ENCODE measurements at regions not wholly inside any gene's neighbourhood (a gene's known extent, or its start where the extent isn't known, plus 50 kb on each side); places are given as distances from the start of the nearest gene placed in this dataset.

DNA sequence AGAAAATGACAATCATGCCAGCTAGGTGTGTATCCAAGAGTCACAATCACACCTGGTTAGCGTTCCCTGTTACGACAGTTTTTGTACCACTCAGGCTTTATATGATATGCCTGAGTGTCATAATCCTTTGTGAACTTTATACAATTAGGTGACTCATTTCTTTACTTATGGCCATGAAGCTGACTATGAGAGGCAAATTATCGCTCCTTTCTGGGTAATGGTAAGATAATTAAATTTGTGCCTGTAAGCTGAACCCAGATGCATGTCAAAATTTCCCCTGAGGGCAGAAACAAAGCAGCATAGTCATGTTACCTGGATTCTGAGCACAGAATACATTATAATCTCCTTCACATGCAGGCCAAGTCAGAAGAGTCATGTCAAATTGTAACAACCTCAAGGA is 970.1 kb upstream of the AMELY start:
- Mint-ChIP-seq H3K27me3 (ENCODE audit: insufficient read depth) (no peaks in the 10 kb centered on the region), H3K4me3 (no peak overlapping the region), H3K9me3 (no peaks in the 10 kb centered on the region), H3K27ac (no peak overlapping the region), H3K36me3 (ENCODE audit: low read depth) (no peaks in the 10 kb centered on the region), H3K4me1 (no peaks in the 10 kb centered on the region)
- peaks cover 3% of the 10 kb centered on the region for H3K4me1 ChIP-seq (ENCODE audit: control insufficient read depth, insufficient read depth, low read length)
- H3K9me3 ChIP-seq (ENCODE audit: control insufficient read depth, low read length) = no peaks in the 10 kb centered on the region
- H3K27me3 ChIP-seq (ENCODE audit: control insufficient read depth, insufficient read depth, low read length, poor library complexity, severe bottlenecking) = no peaks in the 10 kb centered on the region
- no peak overlapping the region for H3K27ac ChIP-seq (ENCODE audit: low read depth, low read length)
- H3K4me3 ChIP-seq (ENCODE audit: low read length) = no peak overlapping the region
- no peaks in the 10 kb centered on the region for H3K36me3 ChIP-seq (ENCODE audit: control insufficient read depth, insufficient read depth, low read length)
- no peak for DNase-seq
- WGBS, 2 experiments (ENCODE audit: insufficient coverage in 1 of 2, insufficient read length in 1 of 2) = 100% methylated on average over 2 to 3 of the region's 3 CpGs
- TF ChIP-seq, protein P1, sequence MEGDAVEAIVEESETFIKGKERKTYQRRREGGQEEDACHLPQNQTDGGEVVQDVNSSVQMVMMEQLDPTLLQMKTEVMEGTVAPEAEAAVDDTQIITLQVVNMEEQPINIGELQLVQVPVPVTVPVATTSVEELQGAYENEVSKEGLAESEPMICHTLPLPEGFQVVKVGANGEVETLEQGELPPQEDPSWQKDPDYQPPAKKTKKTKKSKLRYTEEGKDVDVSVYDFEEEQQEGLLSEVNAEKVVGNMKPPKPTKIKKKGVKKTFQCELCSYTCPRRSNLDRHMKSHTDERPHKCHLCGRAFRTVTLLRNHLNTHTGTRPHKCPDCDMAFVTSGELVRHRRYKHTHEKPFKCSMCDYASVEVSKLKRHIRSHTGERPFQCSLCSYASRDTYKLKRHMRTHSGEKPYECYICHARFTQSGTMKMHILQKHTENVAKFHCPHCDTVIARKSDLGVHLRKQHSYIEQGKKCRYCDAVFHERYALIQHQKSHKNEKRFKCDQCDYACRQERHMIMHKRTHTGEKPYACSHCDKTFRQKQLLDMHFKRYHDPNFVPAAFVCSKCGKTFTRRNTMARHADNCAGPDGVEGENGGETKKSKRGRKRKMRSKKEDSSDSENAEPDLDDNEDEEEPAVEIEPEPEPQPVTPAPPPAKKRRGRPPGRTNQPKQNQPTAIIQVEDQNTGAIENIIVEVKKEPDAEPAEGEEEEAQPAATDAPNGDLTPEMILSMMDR (conservative IDR thresholded peaks at IDR 0.05) = no peak
- no peak overlapping the region for H3K9ac ChIP-seq (ENCODE audit: extremely low read depth, low read length, poor library complexity, severe bottlenecking)

DNA sequence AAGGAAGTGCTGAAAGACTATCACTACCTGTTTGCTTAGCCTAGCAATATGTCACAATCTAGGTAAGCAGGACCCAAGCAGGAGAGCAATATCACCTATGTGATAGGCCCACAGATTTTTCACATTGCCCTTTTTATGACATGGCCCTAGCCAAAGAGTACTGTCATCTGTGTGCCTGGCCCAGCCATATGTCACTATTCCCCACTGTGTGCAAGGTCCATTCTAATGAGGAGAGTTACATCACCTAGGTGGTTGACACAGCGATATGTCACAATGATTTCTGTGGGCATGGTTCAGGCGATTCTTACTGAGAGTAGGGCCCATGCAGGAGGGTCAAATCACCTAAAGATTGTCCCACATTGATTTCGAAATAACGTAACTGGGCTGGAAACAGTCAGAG is 967.7 kb upstream of the AMELY start:
- WGBS, 2 experiments (ENCODE audit: insufficient coverage in 1 of 2, insufficient read length in 1 of 2) = 86% methylated on average over 4 of the region's 4 CpGs; no CpG with 5 or more reads in 1 of the 2 experiments

DNA sequence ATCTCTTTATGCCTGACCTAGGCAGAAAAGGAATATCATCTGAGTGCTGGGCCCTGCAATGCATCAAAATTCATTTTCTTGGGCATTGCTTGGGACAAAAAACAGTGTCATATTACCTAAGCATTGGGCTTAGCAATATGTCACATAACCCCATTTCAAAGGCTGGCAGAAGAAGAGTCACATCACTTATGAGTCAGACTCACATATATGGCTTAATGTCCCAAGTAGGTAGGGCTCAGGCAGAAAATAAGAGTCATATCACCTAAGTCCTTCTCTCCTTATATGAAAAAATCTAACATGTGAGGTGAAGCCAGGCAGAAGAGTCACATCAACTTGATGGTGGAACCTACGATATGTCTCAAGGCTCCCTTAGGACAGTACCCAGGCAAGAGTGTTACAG is 967.2 kb upstream of the AMELY start:
- no peak overlapping the region for H3K4me3 Mint-ChIP-seq
- H3K9ac ChIP-seq (ENCODE audit: extremely low read depth, low read length, poor library complexity, severe bottlenecking) = no peak overlapping the region
- WGBS, 2 experiments (ENCODE audit: insufficient coverage in 1 of 2, insufficient read length in 1 of 2) = 91 to 100% methylated on average over 1 of the region's 1 CpG

More for the DNA sequence above, 967.7 kb upstream of the AMELY start:
- Mint-ChIP-seq H3K27me3 (ENCODE audit: insufficient read depth) (no peaks in the 10 kb centered on the region), H3K27ac (no peak overlapping the region), H3K4me3 (no peak overlapping the region), H3K4me1 (no peaks in the 10 kb centered on the region), H3K36me3 (ENCODE audit: low read depth) (no peaks in the 10 kb centered on the region), H3K9me3 (no peaks in the 10 kb centered on the region)
- no peak for DNase-seq
- Histone ChIP-seq H3K27me3 (ENCODE audit: control insufficient read depth, insufficient read depth, low read length, poor library complexity, severe bottlenecking) (no peaks in the 10 kb centered on the region), H3K4me1 (ENCODE audit: control insufficient read depth, insufficient read depth, low read length) (peaks cover 3% of the 10 kb centered on the region), H3K9me3 (ENCODE audit: control insufficient read depth, low read length) (no peaks in the 10 kb centered on the region), H3K27ac (ENCODE audit: low read depth, low read length) (no peak overlapping the region), H3K9ac (ENCODE audit: extremely low read depth, low read length, poor library complexity, severe bottlenecking) (no peak overlapping the region), H3K4me3 (ENCODE audit: low read length) (no peak overlapping the region), H3K36me3 (ENCODE audit: control insufficient read depth, insufficient read depth, low read length) (no peaks in the 10 kb centered on the region)
- TF ChIP-seq, protein P1 (conservative IDR thresholded peaks at IDR 0.05) = no peak

More for the DNA sequence above, 967.2 kb upstream of the AMELY start:
- Mint-ChIP-seq H3K27ac (no peak overlapping the region), H3K9me3 (no peaks in the 10 kb centered on the region), H3K4me1 (no peaks in the 10 kb centered on the region), H3K36me3 (ENCODE audit: low read depth) (no peaks in the 10 kb centered on the region), H3K27me3 (ENCODE audit: insufficient read depth) (no peaks in the 10 kb centered on the region)
- no peak overlapping the region for H3K4me3 ChIP-seq (ENCODE audit: low read length)
- no peaks in the 10 kb centered on the region for H3K36me3 ChIP-seq (ENCODE audit: control insufficient read depth, insufficient read depth, low read length)
- peaks cover 3% of the 10 kb centered on the region for H3K4me1 ChIP-seq (ENCODE audit: control insufficient read depth, insufficient read depth, low read length)
- no peak for DNase-seq
- H3K9me3 ChIP-seq (ENCODE audit: control insufficient read depth, low read length) = no peaks in the 10 kb centered on the region
- TF ChIP-seq, protein P1 (conservative IDR thresholded peaks at IDR 0.05) = no peak
- H3K27ac ChIP-seq (ENCODE audit: low read depth, low read length) = no peak overlapping the region
- no peaks in the 10 kb centered on the region for H3K27me3 ChIP-seq (ENCODE audit: control insufficient read depth, insufficient read depth, low read length, poor library complexity, severe bottlenecking)
